ENCODE measurements at regions not wholly inside any gene's neighbourhood (a gene's known extent, or its start where the extent isn't known, plus 50 kb on each side); places are given as distances from the start of the nearest gene placed in this dataset.

DNA sequence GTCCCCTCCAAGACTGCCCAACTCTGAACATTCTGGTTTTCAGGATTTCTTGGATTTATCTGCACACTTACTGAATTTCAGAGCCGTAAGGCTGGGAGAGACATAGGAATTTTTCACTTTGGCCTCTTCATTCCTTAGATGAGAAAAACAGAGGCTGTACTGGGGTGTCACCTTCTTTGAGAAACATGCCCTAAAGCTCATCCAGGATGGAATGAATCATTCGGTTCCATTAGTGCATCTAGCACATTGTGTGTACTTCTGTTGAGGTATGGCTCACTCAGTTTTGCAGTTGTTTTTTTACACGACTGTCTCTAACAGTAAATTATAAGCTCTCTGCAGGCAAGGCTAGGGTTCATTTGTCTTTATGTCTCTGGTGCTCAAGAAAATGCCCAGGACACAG is 383.4 kb downstream of the GATA3 start:
- no peak for DNase-seq

DNA sequence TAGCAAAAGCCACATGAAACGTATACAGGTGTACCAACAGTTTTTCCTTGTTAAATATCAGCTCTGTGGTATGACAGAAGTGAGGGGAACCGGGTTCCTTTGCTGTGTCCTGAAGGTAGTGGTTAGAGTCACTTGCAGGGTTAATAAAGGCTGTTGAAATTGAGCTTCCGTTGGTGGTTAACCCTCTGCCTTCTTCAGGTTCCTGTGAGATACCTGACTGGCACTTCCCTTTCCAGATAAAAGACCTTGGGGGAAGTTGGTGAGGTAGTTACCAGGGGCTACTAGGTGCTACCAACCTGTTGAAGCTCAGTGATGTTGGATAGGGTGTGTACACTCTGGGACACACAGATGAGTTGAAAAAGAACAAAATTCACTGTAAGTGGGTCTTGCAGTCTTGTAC is 384.1 kb downstream of the GATA3 start:
- DNase-seq, result no peak

DNA sequence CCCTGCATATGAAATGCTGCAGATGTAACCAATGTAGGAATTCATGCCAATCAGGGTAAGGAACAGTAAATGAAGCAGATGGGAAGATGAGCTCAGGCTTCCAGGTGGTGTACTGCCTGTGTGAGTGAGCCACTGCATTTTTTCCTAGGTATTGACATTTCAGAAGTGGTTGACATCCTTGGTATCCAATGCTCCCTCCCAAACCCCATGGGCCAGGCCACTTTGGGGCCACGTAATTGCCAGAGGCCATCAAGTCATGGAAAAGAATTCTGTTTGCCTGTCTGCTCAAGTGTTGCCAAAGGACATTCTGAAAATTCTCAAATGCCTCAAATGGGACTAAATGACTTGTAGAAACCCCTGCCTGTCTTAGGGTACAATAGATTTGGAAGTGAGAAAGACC is 384.6 kb downstream of the GATA3 start:
- DNase-seq, result no peak

DNA sequence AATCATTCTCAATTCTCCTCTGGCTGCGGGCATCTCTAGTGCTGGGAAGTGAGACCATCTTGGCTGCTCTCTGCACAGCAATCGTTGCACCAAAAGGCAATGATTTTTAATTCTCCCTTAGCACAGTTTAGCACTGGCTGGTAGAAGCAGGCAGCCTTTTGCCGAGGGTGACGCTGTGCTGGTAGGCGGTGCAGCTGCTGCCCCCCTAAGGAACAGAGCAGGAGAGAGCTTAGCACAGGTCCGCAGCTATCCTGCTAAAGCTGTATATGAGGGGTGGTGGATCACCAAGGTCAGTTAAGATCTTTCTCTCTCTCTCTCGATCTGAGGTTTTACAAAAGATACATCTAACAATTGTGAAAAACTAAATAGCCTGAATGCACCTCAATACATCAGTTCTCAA is 390.1 kb downstream of the GATA3 start:
- no peak for DNase-seq

DNA sequence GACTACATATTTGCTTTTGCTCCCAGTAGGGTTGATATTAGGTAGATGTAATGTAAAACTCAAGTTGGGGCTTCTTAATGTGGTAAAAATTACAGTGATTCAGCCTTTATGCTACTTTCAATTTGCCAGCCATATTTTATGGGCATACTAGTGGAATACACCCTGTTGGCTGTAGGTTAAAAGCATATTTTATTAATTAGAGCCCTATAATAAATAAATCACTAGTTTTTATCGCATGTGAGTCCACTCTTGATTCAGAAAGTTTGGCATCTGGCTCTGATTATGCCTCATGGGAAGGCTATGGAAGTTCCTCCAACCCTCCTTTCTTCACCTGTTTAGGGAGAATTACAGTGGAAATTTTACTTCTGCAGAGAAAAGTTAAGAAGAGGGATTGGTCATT is 390.9 kb downstream of the GATA3 start:
- DNase-seq, result no peak

DNA sequence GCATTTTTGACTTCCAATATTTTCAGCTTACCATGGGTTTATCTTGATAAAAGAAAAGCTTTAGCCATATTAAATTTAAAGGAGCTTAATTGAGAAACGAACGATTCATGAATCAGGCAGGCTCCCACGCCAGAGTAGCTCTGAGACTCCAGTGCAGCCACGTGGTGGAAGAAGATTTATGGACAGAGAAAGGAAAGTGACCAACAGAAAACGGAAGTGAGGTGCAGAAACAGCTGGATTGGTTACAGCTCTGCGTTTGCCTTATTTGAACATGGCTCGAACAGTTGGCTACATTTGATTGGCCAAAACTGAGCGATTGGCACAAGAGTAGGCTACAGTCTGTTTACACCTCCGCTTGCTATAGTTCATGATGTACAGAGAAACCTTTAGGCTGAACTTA is 395.4 kb downstream of the GATA3 start:
- no peak for DNase-seq

DNA sequence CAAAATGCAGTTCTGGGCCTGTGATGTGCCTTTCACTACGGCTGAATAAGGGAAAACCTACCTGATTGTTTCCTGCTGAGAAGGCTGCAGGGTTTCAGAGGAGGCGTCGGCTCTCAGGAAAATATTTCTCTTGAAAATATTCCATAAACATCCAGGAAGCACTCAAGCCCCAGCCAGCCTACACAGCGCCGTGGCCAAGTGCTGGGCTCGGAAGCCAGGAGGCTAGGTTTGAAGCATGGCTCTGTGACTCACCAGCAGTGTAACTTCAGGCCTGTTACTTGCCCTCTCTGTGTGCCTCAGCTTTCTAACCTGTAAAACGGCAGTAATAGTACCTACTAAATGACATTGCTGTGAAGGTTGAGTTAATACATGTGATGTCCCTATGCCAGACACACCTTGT is 399.1 kb downstream of the GATA3 start:
- DNase-seq, result no peak

DNA sequence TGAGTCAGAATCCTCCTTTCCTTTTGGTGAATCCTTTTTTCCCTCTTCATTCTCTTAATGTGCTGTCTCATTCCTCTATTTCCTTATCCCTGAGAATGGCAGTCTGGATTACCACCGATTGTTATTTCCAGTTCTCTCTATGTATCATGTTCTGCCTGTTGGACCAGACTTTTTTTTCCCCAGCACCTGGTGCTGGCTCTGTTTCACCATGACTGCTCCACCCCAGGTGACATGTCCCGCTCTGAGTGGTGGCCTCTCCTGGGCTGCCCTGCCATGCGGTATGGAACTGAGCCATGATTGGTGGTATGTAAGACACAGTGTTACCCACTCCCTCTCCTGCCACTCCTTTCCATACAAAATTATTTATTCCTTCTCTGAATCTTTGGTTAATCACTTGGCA is 399.9 kb downstream of the GATA3 start:
- DNase-seq, result no peak

DNA sequence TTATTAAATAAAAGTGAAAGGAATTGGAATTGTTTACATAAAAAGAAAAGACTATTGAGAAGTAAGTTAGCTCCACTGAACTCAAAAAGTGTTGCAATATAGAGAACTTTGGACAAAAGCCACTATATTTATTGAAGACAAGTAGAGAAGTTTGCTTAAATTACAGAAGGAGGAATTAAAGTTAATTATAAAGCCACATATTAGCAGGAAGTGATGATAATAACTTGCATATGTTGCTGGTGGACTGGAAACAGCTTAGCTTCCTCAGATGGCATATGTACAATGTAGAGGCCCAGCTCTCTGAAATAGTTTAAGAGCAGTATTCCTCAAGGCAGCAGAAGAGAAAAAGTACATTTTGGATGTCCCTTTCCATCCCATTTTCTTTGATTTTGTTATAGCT is 400.7 kb downstream of the GATA3 start:
- DNase-seq, result no peak

DNA sequence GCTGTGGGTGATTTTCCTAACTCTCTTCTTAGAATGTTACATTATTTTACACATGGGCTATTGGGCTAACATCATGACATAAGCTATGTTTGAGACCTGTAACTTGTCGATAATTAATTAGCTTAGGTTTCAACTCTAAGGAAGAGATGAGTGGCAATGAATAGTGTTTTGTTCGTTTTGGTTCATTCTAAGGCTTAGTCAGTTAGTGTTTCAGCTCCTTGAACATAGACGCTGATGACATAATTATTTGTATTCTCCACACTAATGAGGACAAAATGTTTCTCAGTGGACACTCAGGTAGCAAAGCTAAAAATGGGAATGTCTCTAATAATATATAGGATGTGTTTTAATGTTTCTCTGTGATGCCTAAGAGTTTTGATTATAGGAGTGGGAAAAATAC is 401.9 kb downstream of the GATA3 start:
- no peak for DNase-seq

DNA sequence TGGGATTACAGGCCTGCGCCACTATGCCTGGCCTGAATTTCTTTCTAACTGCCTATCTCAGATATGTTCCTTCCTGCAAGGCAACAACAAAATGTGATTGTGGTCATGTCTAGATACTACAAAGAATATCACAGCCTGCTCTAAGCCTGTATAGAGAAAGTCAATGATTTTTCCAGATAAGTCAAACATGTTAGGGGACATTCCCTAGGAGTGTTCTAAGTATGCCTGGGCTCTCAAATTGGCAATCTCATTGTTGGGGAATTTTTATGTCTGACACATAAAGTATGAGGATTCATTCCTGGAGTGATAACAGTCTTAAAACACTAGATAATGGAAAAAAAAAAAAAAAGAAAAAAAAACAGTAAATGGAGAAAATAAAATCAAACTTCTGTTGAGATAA is 406.1 kb downstream of the GATA3 start:
- DNase-seq, result no peak

DNA sequence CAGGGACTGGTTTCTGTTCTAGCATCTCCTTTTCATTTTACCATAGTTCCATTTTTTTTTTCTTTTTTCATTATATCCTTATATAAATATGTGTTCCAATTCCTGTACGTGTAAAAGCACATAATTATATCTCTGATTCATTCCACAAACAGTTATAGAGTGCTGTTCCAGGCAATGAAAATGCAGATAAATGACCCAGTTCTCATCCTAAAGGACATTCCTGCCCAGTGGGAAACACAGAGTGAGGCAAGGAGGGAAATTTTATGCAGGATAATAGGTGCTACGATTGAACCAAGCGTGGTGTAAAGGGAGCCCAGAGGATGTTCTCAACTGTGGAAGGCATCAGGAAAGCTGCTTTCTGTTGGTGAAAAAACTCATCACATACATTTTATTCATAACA is 408.1 kb downstream of the GATA3 start:
- no peak for DNase-seq

DNA sequence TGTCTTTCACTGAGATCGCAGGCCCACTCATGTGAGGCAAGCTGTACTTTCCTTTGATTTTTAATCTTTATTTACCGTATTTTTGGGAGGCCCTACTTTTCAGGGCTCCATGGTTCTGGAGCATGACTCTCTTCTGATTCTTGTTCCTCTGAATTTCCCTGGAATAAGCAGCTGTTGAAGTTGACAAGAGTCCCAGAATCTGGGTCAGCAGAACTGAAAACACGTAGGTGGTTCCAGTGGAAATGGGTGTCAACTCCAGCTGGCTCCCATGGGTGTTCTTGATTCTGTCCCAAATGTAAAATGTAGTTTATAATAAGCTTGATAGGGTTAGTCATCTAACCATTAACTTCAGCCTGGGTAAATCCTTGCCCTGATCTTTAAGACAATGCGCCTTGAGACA is 409.4 kb downstream of the GATA3 start:
- DNase-seq, result no peak

DNA sequence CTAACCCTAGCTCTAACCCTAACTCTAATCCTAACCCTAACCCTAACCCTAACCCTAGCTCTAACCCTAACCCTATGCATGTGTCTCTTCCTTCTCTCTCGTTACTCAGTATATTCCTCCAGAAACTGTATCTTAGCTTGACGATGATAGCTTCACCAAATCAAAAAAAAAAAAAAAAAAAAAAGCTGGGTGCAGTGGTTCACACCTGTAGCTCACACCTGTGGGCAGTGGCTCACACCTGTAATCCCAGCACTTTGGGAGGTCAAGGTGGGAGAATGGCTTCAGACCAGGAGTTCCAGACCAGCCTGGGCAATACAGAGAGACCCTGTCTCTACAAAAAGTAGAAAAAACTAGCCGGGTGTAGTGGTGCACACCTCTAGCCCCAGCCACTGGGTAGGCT is 414.0 kb downstream of the GATA3 start:
- DNase-seq, result no peak

DNA sequence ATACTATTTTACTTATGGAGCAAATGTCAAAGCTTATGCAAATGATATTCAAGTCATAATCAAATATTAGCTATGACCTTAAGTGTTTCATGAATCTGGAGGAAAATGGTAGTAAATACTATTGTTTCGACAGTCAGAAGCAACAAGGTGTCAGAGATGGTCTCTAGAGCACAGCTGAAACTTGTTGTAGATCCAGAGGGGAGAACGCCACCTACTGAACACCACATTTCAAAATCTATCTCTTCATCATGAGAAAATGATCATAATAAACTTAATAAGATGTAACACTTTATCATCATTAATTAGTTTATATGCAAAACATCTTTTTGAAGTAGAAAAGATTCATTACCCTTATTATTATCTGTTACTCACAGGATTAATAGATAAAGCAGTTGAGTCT is 418.7 kb downstream of the GATA3 start:
- DNase-seq, result no peak

DNA sequence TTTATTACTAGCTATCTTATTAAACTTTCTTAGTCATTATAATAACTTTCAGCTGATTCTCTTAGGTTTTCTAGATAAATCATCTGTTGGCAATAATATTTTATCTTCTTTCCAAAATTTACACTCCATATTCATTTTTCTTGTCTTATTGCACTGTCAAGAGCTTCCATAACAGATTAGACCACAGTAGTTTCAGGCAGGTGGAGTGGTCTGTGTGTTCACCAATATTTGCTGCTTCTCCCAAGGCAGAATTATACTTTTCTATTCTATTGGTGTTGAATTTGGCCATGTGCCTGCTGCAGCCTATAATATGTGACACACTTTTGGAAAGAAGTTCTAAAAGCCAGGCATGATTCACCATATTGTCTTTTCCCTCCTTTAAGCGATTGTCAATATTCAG is 422.8 kb downstream of the GATA3 start:
- DNase-seq, result no peak

DNA sequence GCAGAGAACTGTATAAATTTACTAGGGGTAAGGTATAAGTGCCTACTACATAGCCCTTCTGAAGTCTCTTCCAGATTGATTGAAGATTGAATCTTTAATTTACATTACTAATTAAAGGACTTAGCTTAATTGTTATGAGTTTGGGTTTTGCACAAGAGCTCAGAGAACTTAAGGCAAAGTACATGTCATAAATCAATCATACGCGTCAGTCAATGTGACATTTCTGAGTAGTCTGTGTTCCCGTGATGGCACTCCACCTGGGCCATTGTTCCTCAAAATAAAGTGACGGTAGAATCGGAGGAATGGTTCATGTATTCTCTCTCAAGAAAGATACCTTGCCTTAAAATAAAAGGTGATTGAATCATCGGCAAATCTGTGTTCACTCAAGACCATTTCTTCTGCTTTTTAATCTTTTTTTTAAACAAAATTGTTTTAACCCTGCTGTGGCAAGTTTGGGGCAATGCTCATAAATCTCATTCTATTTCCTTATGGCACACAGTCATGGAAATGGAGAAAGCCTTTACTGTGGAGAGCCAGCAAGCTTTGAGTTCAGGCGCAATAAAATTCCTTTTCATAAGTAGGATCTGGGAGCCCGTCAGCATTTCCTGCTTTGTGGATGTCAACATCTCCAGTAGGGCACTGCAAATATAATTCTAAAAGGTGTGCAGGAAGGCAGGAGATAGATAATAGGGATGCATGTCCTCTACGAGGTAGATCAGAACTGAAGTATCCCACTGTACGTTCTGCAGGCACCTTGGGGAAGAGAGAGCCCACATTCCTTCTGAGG is 427.4 kb downstream of the GATA3 start:
- no peak for DNase-seq

DNA sequence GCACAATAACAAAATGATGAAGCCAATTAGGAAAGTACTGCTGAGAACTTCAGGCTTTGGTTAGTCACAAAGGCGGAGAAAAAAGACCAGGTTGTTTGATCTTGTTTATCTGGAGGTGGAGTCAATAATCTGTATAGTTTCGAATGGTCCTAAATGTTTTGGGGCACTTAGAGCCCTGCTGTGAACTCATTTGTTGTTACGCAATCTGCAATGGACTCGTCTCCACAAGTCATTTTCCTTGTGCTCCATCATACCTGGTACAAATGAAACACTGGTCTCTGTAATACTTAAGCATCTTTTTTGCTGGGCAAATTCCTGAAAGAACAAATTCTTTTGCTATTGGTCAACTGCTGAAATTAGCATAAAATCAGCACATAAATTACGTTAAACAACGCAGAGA is 430.5 kb downstream of the GATA3 start:
- no peak for DNase-seq

DNA sequence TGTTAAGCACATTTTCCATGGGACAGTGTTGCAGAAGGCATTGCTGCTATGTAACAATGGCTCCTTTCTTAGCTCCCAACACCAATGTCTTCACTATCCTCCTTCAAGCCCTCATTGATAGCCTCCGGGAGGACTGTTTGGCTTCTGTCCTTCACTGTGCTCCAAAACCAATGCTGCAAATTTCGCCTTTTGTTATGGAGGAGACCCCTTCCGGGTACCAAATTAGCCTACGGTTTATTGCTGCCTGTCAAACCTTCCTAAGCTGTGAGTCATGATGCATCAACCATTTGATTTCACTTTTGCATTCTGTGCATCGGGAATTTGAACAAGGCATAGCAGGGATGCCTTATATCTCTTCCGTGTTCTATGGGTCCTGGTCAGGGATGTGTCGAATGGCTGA is 432.9 kb downstream of the GATA3 start:
- DNase-seq, result no peak

DNA sequence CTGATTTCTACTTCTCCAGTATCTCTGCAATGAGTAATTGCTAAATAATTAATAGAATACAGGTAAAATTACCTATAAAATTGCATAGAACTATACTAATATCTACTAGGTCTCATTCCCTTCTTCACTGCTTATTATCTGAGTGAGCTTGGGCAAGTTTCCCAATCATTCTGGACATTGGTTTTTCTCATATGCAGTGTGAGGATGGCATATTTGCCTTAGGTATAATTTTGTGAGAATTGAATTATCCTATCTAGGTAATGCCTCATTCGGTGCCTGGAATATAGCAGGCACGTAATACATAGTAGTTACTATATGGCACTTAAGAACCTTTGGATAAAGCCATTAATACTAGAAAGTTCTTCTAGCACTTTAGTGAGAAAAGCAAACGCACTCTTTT is 434.7 kb downstream of the GATA3 start:
- no peak for DNase-seq

DNA sequence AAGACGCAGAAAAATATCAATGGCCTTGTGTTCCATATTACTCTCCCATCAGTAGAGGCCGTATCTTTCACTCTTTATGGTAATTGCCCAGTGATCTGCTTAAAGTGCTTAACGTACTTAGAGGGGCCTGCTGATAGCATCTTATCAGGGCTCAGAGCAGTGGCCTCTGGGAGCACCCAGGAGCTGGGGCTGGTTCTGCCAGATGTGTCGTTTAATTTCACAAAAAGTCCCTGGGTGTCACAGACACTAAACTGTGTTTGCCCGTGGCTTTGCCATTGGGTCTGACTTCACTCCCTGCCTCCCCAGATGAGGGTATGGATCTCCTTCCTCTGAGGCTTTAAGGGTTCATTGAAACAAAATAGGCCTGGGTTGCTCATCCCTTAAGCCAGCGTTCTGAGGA is 435.3 kb downstream of the GATA3 start:
- no peak for DNase-seq

DNA sequence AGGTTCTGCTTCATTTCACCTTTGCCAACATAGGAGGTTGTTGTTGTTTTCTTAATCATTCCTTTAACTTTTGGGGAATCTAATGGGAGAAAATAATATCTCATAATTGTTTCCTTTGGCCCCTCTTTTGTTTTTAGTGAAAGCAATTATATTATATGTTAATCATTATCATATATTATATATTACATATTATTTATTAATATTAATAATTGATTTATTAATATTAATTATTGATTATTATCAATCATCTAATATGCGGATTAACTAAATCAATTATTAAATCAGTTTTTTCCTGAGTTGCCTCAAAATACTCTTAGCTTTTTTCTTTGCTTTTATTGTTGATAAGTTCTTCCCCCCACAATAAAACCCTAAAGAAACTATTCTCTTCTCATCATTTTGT is 443.8 kb downstream of the GATA3 start:
- no peak for DNase-seq

DNA sequence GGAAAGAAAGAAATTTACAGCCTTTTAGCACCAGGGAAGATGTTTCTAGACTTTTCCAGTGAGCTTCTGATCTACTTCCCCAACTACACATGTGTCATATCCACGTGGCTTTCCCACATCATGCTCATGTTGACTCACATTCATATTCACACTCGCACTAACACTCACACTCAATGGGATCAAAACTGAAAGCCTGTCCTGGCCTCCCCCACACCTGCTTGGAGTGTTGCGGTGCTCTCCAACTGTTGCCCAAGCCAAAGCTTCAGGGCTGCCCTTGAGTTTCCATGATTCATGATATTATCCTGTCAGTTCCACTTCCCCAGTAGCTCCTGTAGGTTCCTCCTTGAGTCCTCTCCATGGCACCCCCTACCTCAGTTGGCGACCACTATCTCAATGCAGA is 444.4 kb downstream of the GATA3 start:
- DNase-seq, result no peak

DNA sequence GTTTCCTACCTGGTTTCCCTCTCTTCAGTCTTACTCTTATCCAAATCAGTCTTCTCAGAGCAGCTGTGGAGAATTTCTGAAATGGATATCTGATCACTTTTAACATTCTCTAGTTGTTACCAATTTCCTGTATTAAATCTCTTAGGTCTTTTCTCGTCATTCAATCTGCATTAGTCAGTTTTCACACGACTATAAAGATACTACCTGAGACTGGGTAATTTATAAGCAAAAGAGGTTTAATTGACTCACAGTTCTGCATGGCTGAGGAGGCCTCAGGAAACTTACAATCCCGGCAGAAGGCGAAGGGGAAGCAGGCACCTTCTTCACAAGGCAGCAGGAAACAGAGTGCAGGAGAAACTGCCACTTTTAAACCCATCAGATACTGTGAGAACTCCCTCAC is 444.8 kb downstream of the GATA3 start:
- no peak for DNase-seq

DNA sequence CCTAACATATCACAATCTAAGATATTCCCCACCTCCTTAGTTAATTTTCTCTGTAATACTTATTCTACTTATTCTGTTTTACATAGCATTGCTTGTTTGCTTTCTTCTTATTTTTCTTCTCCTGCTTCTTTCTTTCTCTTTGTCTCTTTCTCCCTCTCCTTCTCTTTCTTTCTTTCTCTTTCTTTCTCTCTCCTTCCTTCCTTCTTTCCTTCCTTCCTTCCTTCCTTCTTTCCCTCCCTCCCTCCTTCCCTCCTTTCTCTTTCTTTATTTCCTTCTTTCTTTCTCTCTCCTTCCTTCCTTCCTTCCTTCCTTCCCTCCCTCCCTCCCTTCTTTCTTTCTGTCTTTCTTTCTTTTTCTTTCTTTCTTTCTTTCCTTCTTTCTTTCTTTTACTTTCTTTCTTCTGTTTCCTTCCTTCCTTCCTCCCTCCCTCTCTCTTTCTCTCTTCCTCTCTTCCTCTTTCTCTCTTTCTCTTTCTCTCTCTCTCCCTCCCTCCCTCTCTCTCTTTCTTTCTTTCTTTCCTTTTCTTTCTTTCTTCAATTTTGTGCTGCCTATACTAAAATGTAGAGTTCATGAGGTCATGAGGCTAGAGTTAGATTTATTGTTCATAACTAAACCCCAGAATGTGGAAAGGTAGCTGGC is 445.4 kb downstream of the GATA3 start:
- DNase-seq, result no peak

All from KG1 (cell line).